ENCODE measurements at regions not wholly inside any gene's neighbourhood (a gene's known extent, or its start where the extent isn't known, plus 50 kb on each side); places are given as distances from the start of the nearest gene placed in this dataset.

GRCh38 chr9:110058304-110058953 lies 149.5 kb downstream of the C9orf152 start:
- no peak overlapping the region for H3K27ac ChIP-seq
- H3K9ac ChIP-seq = no peak overlapping the region
- H3K27me3 ChIP-seq = no peaks in the 10 kb centered on the region
- no peaks in the 10 kb centered on the region for H3K9me3 ChIP-seq
- no peak for TF ChIP-seq Cebpa-rat (IDR thresholded peaks at IDR 0.05)
- H3K4me3 ChIP-seq = no peak overlapping the region
- H3K4me2 ChIP-seq = no peak overlapping the region
- no peaks in the 10 kb centered on the region for H4K20me1 ChIP-seq
- no peaks in the 10 kb centered on the region for H3K36me3 ChIP-seq
- H3K4me1 ChIP-seq = peaks cover 8% of the 10 kb centered on the region

DNA sequence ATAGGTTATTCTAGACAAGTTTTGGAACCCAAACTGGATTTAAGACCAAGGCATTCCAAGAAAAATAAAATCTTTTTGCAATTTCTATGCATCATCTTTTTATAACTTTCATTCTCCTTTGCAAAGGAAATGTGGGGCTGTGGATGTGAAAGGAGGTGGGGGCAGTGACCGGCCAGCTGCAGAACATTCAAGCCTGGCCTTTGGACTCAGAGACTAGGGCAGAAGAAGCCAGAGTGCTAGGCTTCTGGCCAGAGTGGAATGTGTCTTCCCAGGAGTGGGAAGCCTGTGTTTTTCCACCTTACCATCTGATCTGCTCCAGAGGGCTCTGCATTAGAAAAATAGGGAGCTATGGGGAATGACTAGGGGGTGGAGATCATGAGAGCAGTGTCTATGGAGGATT lies 148.5 kb downstream of the C9orf152 start:
- H3K9me3 ChIP-seq = no peaks in the 10 kb centered on the region
- no peak overlapping the region for H3K4me2 ChIP-seq
- no peak overlapping the region for H3K9ac ChIP-seq
- TF ChIP-seq Cebpa-rat (IDR thresholded peaks at IDR 0.05) = no peak
- H3K4me3 ChIP-seq = no peak overlapping the region
- H3K27me3 ChIP-seq = no peaks in the 10 kb centered on the region
- no peak overlapping the region for H3K27ac ChIP-seq
- H4K20me1 ChIP-seq = no peaks in the 10 kb centered on the region
- H3K4me1 ChIP-seq = peaks cover 8% of the 10 kb centered on the region
- no peaks in the 10 kb centered on the region for H3K36me3 ChIP-seq

GRCh38 chr9:110064803-110065202 lies 143.2 kb downstream of the C9orf152 start:
- Histone ChIP-seq H3K36me3 (no peaks in the 10 kb centered on the region), H3K4me1 (no peaks in the 10 kb centered on the region), H3K27me3 (no peaks in the 10 kb centered on the region), H3K9ac (no peak overlapping the region), H3K4me2 (no peak overlapping the region), H4K20me1 (no peaks in the 10 kb centered on the region), H3K27ac (no peak overlapping the region), H3K9me3 (no peaks in the 10 kb centered on the region), H3K4me3 (no peak overlapping the region)
- no peak for TF ChIP-seq Cebpa-rat (IDR thresholded peaks at IDR 0.05)

DNA sequence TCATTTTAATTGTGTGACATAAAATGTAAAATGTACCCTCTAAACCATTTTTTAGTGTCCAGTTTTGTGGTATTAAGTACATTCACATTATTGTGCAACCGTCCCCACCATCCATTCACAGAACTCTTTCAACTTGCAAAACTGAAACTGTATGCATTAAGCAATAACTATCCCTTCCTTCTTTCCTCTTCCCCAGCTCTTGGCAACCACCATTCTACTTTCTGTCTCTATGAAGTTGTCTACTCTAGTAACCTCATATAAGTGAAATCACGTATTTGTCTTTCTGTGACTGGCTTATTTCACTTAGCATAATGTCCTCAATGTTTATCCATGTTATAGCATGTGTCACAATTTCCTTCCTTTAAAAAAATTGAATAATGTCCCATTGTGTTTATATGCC lies 142.4 kb downstream of the C9orf152 start:
- H3K9me3 ChIP-seq = no peaks in the 10 kb centered on the region
- no peaks in the 10 kb centered on the region for H3K36me3 ChIP-seq
- no peaks in the 10 kb centered on the region for H3K4me1 ChIP-seq
- H3K4me3 ChIP-seq = no peak overlapping the region
- H4K20me1 ChIP-seq = no peaks in the 10 kb centered on the region
- H3K27me3 ChIP-seq = no peaks in the 10 kb centered on the region
- no peak overlapping the region for H3K4me2 ChIP-seq
- H3K9ac ChIP-seq = no peak overlapping the region
- H3K27ac ChIP-seq = no peak overlapping the region
- TF ChIP-seq Cebpa-rat (IDR thresholded peaks at IDR 0.05) = no peak

DNA sequence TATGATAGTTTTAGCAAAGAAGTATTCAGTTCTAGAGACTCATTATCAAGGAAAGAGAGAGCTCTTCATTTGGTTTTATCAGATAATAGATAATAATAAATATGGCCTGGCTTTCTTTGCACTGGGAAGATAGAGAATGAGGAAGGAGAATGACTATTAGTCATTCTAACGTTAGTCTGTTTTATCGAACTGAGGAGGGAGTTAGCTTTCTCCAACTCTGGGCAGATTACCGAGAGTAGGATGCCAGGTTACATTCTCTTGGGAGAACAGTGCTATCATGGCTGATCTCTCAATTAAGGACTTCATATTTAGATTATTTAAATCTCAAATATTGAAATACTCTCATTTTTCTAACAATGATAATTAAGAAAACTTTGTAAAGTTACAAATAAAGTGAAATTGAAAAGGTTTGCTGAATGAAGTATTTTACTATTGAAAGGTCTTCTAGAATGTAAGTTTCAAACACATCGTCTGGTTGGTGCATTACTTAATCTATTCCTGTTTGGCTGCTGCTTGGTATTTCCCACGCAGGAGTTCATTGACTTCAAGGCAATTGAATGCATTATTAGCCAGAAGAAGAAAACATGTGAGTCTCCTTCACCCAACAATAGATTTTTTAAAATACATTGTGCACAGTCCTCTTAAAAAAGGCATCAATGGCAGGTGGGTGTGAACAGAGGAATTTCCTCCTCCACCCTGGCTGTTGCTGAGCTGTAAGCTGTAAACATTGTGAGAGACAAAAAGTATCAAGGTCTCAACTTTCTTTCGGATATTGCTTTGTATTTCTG lies 140.8 kb downstream of the C9orf152 start:
- no peak overlapping the region for H3K4me2 ChIP-seq
- H3K27ac ChIP-seq = no peak overlapping the region
- TF ChIP-seq Cebpa-rat (IDR thresholded peaks at IDR 0.05) = no peak
- H3K4me1 ChIP-seq = no peaks in the 10 kb centered on the region
- H3K27me3 ChIP-seq = no peaks in the 10 kb centered on the region
- H3K9ac ChIP-seq = no peak overlapping the region
- H3K9me3 ChIP-seq = no peaks in the 10 kb centered on the region
- no peaks in the 10 kb centered on the region for H3K36me3 ChIP-seq
- H3K4me3 ChIP-seq = no peak overlapping the region
- no peaks in the 10 kb centered on the region for H4K20me1 ChIP-seq

- no peaks in the 10 kb centered on the region for H3K9me3 ChIP-seq
- TF ChIP-seq Cebpa-rat (IDR thresholded peaks at IDR 0.05) = no peak
- no peak overlapping the region for H3K27ac ChIP-seq
- H3K4me2 ChIP-seq = no peak overlapping the region
- H3K27me3 ChIP-seq = no peaks in the 10 kb centered on the region
- no peak overlapping the region for H3K9ac ChIP-seq
- H3K4me1 ChIP-seq = no peaks in the 10 kb centered on the region
- no peaks in the 10 kb centered on the region for H3K36me3 ChIP-seq
- H4K20me1 ChIP-seq = no peaks in the 10 kb centered on the region
- no peak overlapping the region for H3K4me3 ChIP-seq
These were observed 139.7 kb downstream of the C9orf152 start for GRCh38 chr9:110068212-110068611.

DNA sequence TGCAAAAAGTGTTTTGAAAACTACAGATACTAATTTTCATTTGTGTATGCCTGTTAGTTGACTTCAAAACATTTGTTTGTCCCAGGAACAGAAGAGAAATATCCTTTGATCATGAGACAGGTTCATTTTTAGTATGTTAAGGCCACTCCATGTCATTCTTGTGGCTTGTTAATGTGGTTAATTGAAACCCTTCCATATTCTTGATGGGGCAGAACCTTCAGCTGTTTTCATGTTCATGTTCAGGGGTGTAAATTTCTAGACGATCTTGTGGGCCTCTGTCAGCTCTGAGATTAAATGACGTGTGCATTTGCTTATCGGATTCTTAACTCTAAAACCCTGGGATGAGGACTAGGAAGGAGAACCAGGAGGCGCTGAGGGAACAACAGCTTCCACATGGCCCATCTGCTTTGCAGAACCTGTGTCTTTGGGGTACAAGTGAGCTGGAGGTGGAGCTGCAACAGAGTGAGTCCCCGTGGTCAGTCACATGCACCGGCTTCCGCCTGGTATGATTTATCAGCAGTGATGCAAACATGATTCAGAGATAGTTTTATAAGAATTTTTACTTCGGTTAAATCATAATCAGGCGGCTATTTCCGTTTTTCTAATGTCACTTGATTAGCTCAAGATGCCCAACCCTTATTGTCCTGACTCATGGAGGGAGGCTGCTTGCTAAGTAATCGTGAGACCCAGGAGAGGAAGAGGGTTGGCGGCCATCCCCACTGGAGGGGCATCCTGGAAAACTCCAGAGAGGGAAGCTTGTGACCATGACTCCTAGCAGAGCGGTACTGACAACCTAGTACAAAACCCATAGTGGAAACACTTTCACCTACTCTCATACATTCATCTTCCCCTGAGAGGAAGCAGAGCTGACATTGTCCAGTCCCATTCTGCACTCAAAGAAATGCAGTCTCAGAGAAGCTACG lies 138.4 kb downstream of the C9orf152 start:
- Histone ChIP-seq H3K27ac (no peak overlapping the region), H3K4me2 (no peak overlapping the region), H3K27me3 (no peaks in the 10 kb centered on the region), H3K4me3 (no peak overlapping the region), H3K9me3 (no peaks in the 10 kb centered on the region), H4K20me1 (no peaks in the 10 kb centered on the region), H3K4me1 (no peaks in the 10 kb centered on the region), H3K9ac (no peak overlapping the region), H3K36me3 (no peaks in the 10 kb centered on the region)
- TF ChIP-seq Cebpa-rat (IDR thresholded peaks at IDR 0.05) = no peak

- no peak overlapping the region for H3K4me3 ChIP-seq
- H3K9me3 ChIP-seq = no peaks in the 10 kb centered on the region
- H3K4me2 ChIP-seq = no peak overlapping the region
- no peak overlapping the region for H3K9ac ChIP-seq
- no peaks in the 10 kb centered on the region for H3K27me3 ChIP-seq
- H4K20me1 ChIP-seq = no peaks in the 10 kb centered on the region
- H3K4me1 ChIP-seq = no peaks in the 10 kb centered on the region
- no peaks in the 10 kb centered on the region for H3K36me3 ChIP-seq
- TF ChIP-seq Cebpa-rat (IDR thresholded peaks at IDR 0.05) = no peak
- no peak overlapping the region for H3K27ac ChIP-seq
These were observed 135.2 kb downstream of the C9orf152 start for GRCh38 chr9:110072597-110073355.

DNA sequence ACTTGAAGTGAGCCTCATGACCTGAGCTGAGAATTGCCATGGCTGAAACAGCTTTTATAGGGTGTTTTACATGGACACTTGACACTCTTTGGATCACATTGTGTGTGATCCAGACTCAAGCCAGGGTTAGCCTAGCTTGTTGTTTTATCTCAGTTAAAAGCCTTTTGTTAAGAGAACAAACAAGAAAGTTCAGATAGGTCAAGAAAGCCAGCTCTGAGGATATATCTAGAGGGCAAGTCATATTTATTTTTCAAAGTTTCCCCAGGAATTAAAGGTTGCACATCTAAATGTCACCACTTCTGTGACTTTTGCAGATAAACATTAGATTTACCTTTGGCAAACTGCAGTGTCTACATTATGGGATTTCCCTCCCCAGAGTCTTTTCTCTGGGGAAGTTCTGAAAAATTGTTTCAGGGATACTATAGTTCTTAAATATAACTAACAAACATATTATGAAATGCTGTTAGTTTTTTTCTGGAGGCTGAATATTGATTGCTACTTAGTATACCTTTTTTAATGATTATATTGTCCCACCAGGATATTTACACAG lies 134.5 kb downstream of the C9orf152 start:
- TF ChIP-seq Cebpa-rat (IDR thresholded peaks at IDR 0.05) = no peak
- Histone ChIP-seq H3K9ac (no peak overlapping the region), H3K4me2 (no peak overlapping the region)

More for the DNA sequence above, 134.5 kb downstream of the C9orf152 start:
- H4K20me1 ChIP-seq = no peaks in the 10 kb centered on the region
- H3K9me3 ChIP-seq = no peaks in the 10 kb centered on the region
- H3K27me3 ChIP-seq = no peaks in the 10 kb centered on the region
- no peak overlapping the region for H3K27ac ChIP-seq
- no peaks in the 10 kb centered on the region for H3K4me1 ChIP-seq
- no peak overlapping the region for H3K4me3 ChIP-seq
- no peaks in the 10 kb centered on the region for H3K36me3 ChIP-seq
